Stomach (tissue), 4 donors: ENCODE measurements at regions not wholly inside any gene's neighbourhood (a gene's known extent, or its start where the extent isn't known, plus 50 kb on each side); places are given as distances from the start of the nearest gene placed in this dataset.

Source experiments
- EP300 ChIP-seq: sonication (generic); formaldehyde crosslinking; IDR thresholded peaks from one replicate; pipeline ENCODE4 v1.6.1; 2017; ENCODE audit warnings: antibody characterized with exemption
- POLR2A ChIP-seq, 4 donors: fragments of 450-650 bp; IDR thresholded peaks; one replicate each; pipeline ENCODE4 v1.6.1; 2016; ENCODE audit warnings: antibody characterized with exemption in 4 of 4, control low read depth in 2 of 4, mild to moderate bottlenecking in 1 of 4, moderate library complexity in 1 of 4
- TF ChIP-seq, protein P1 (sequence below), 7 experiments: fragments of 450-650 bp in 4 of 7; fragments of 200-600 bp in 3 of 7; sonication (generic) in 3 of 7; IDR thresholded peaks; one replicate each; pipeline ENCODE4 v1.5.1; 2016 to 2019; ENCODE audit warnings: antibody characterized with exemption in 7 of 7, control low read depth in 2 of 7, mild to moderate bottlenecking in 1 of 7

DNA sequence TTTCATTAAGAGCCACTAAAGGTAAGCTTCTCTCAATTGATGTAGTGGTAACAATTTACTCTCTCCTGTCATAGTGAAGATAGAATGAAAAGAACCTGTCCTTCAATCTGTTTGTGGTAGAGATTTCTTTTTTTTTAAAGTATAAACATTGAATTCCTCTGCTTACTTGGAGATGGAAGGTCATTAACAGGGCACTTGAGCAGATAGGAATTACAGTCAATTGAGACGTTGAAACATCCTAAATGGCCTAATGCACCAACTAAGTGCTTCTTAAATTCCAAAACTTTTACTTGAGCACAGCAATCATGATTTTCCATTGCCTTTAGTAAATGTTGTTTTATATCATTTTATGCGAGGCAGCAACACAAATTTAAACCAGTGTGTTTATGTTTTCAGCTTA is 241.4 kb downstream of the FOXG1 start:
- TF ChIP-seq, protein P1, sequence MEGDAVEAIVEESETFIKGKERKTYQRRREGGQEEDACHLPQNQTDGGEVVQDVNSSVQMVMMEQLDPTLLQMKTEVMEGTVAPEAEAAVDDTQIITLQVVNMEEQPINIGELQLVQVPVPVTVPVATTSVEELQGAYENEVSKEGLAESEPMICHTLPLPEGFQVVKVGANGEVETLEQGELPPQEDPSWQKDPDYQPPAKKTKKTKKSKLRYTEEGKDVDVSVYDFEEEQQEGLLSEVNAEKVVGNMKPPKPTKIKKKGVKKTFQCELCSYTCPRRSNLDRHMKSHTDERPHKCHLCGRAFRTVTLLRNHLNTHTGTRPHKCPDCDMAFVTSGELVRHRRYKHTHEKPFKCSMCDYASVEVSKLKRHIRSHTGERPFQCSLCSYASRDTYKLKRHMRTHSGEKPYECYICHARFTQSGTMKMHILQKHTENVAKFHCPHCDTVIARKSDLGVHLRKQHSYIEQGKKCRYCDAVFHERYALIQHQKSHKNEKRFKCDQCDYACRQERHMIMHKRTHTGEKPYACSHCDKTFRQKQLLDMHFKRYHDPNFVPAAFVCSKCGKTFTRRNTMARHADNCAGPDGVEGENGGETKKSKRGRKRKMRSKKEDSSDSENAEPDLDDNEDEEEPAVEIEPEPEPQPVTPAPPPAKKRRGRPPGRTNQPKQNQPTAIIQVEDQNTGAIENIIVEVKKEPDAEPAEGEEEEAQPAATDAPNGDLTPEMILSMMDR (IDR thresholded peaks at IDR 0.05), result no peak
- TF ChIP-seq POLR2A (IDR thresholded peaks at IDR 0.05) (no peak), EP300 (no peak)
